ENCODE measurements at regions not wholly inside any gene's neighbourhood (a gene's known extent, or its start where the extent isn't known, plus 50 kb on each side); places are given as distances from the start of the nearest gene placed in this dataset.

- Histone ChIP-seq H3K36me3 (ENCODE audit: control insufficient read depth in 2 of 2, extremely low read depth in 1 of 2, insufficient read depth in 2 of 2, low read length in 2 of 2) (no peaks in the 10 kb centered on the region), H3K27ac (ENCODE audit: insufficient read depth, low read depth, low read length) (no peak overlapping the region), H2AFZ (ENCODE audit: low read depth, low read length) (no peak overlapping the region), H3K9me3 (replicated peaks; ENCODE audit: control insufficient read depth, insufficient read depth, low read length) (no peaks in the 10 kb centered on the region), H3K4me2 (ENCODE audit: insufficient read depth, low read length) (no peak overlapping the region), H3K9me1 (replicated peaks; ENCODE audit: control insufficient read depth, extremely low read depth, insufficient read depth, low read length) (no peaks in the 10 kb centered on the region), H3K4me3 (replicated peaks in 1 of 3; ENCODE audit: insufficient read depth in 1 of 3, low read depth in 1 of 3, low read length in 3 of 3) (no peak overlapping the region), H4K20me1 (replicated peaks; ENCODE audit: control insufficient read depth, extremely low read depth, insufficient read depth, low read length) (no peaks in the 10 kb centered on the region), H3K4me1 (ENCODE audit: control insufficient read depth, extremely low read depth, insufficient read depth, low read length) (no peaks in the 10 kb centered on the region), H3K9ac (replicated peaks; ENCODE audit: extremely low read depth, insufficient read depth, low read length) (no peak overlapping the region), H3K27me3 (ENCODE audit: control insufficient read depth in 2 of 2, insufficient read depth in 2 of 2, low read length in 2 of 2) (no peaks in the 10 kb centered on the region), H3K79me2 (ENCODE audit: control insufficient read depth, insufficient read depth, low read length) (no peaks in the 10 kb centered on the region)
- intact Hi-C loops (cut with micrococcal nuclease): no loop called here
- ChIA-PET CTCF (no interaction called here), POLR2A (no interaction called here)
- DNase-seq (ENCODE audit: low read depth, low spot score): no peak
- BruUV-seq (replicated peaks): no TSS peak
- no peak for FAIRE-seq
- dilution Hi-C loops (cut with MboI; ENCODE audit: extremely low pct_ligation_motif_present, low sequenced_read_pairs): no loop called here
- TF ChIP-seq CTCF (IDR thresholded peaks at IDR 0.05; ENCODE audit: extremely low read depth in 1 of 2, insufficient read depth in 1 of 2, low read depth in 1 of 2, low read length in 2 of 2): no peak
- no peak for TF ChIP-seq FOS (IDR thresholded peaks at IDR 0.05; ENCODE audit: borderline replicate concordance, insufficient read depth, low read length)
- no peak for TF ChIP-seq EZH2 (IDR thresholded peaks at IDR 0.05; ENCODE audit: borderline replicate concordance, low read depth, low read length, severe bottlenecking)
- no peak for TF ChIP-seq POLR2A (IDR thresholded peaks at IDR 0.05; ENCODE audit: low read depth, low read length)
- no peak for TF ChIP-seq MYC (IDR thresholded peaks at IDR 0.05; ENCODE audit: low read depth, low read length)
- no peak for TF ChIP-seq JUN (IDR thresholded peaks at IDR 0.05; ENCODE audit: borderline replicate concordance, insufficient read depth, insufficient read length, low read depth)
- TF ChIP-seq, protein P1, sequence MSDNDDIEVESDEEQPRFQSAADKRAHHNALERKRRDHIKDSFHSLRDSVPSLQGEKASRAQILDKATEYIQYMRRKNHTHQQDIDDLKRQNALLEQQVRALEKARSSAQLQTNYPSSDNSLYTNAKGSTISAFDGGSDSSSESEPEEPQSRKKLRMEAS (IDR thresholded peaks at IDR 0.05; ENCODE audit: insufficient read depth, insufficient read length): no peak
- TF ChIP-seq POLR2AphosphoS5 (IDR thresholded peaks at IDR 0.05; ENCODE audit: insufficient read depth, low read depth, low read length): no peak
- no peak for TF ChIP-seq GATA2 (IDR thresholded peaks at IDR 0.05; ENCODE audit: insufficient read depth, insufficient read length, low read depth, low read length)
These were observed 982.0 kb downstream of the SORCS1 start for GRCh38 chr10:106182542-106182941.

Measured in endothelial cell of umbilical vein (primary cell).